ENCODE measurements at regions not wholly inside any gene's neighbourhood (a gene's known extent, or its start where the extent isn't known, plus 50 kb on each side); places are given as distances from the start of the nearest gene placed in this dataset.

DNA sequence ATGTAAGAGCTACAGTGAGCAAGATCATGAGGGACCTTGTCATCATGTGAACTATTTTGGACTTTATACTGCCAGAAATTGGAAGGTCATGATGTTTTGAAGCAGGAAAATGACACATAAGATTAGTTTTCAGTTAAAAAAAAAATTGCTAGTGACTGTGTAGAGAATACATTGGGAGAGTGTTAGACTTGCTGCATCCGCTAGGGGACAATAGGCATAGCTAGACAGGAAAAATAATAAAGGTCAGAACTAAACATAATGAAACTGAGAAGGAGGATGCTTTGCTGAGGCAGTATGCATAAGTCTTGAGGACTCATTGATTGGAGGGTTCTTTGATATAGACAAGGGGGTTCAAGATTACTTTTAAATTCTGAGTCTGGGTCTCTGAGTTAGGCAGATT is 275.8 kb upstream of the KCNH8 start:
- POLR2A ChIA-PET: no interaction called here
- no peak for DNase-seq (ENCODE audit: extremely low spot score)
- CTCF ChIA-PET: interaction anchor here (1.2 to 1.4 kb wide), 2 partner anchors 15 to 25 kb away, joined by 3 to 4 read pairs; no protein-coding TSS in a partner anchor
- TF ChIP-seq, protein P1, sequence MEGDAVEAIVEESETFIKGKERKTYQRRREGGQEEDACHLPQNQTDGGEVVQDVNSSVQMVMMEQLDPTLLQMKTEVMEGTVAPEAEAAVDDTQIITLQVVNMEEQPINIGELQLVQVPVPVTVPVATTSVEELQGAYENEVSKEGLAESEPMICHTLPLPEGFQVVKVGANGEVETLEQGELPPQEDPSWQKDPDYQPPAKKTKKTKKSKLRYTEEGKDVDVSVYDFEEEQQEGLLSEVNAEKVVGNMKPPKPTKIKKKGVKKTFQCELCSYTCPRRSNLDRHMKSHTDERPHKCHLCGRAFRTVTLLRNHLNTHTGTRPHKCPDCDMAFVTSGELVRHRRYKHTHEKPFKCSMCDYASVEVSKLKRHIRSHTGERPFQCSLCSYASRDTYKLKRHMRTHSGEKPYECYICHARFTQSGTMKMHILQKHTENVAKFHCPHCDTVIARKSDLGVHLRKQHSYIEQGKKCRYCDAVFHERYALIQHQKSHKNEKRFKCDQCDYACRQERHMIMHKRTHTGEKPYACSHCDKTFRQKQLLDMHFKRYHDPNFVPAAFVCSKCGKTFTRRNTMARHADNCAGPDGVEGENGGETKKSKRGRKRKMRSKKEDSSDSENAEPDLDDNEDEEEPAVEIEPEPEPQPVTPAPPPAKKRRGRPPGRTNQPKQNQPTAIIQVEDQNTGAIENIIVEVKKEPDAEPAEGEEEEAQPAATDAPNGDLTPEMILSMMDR (IDR thresholded peaks at IDR 0.05; ENCODE audit: control extremely low read depth, extremely low read depth, low read depth, missing control alignments): no peak

DNA sequence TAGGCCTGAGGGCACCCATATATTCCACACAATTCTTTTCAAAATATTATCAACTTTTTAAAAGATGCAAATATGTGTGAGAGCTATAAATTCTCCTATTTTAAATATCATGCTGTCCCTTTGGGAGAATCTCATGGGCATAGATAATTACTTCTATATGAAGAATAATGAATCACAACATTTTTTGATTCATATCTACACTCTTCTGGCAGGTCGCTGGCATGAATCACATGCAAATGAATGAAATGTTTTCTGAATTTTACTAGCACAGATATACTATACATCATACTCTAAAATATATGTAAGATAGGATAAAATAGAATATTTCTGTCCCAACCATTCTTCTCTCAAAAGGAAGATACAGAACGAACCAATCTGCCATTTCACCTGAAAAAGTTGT is 277.7 kb upstream of the KCNH8 start:
- TF ChIP-seq, protein P1 (IDR thresholded peaks at IDR 0.05; ENCODE audit: control extremely low read depth, extremely low read depth, low read depth, missing control alignments): no peak
- POLR2A ChIA-PET: no interaction called here
- no peak for DNase-seq (ENCODE audit: extremely low spot score)
- CTCF ChIA-PET: interaction anchor here (1.4 to 1.9 kb wide), 2 partner anchors 10 to 13 kb away, joined by 4 read pairs; no protein-coding TSS in a partner anchor

DNA sequence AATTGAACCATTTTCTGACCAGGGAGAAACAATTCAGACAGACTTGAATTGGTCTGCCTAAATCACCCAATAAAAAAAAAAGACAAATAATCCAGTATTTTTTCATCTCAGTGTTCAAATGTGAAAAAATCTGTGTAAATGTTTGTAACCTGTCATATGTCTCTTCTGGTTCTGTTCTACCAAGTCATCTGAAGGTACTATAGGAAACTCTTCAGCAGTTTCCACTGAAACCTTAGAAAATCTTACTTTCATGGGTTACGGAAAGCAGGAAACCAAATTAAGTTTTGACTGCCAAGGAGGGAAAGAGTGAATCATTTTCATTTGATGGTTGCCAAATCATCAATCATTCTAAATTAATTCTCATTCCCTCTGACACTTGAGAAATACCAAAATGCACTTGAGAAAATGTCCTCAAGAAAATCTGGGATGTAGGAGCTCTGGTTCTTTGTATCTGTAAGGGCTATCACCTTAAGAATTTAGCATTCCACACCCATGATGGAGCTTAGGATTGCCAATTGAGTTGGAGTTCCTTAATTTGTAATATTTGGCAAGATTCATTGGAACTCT is 278.2 kb upstream of the KCNH8 start:
- CTCF ChIA-PET: interaction anchor here (1.4 to 1.9 kb wide), 2 partner anchors 11 to 12 kb away, joined by 4 read pairs; no protein-coding TSS in a partner anchor
- TF ChIP-seq, protein P1 (IDR thresholded peaks at IDR 0.05; ENCODE audit: control extremely low read depth, extremely low read depth, low read depth, missing control alignments): no peak
- POLR2A ChIA-PET: no interaction called here
- no peak for DNase-seq (ENCODE audit: extremely low spot score)

DNA sequence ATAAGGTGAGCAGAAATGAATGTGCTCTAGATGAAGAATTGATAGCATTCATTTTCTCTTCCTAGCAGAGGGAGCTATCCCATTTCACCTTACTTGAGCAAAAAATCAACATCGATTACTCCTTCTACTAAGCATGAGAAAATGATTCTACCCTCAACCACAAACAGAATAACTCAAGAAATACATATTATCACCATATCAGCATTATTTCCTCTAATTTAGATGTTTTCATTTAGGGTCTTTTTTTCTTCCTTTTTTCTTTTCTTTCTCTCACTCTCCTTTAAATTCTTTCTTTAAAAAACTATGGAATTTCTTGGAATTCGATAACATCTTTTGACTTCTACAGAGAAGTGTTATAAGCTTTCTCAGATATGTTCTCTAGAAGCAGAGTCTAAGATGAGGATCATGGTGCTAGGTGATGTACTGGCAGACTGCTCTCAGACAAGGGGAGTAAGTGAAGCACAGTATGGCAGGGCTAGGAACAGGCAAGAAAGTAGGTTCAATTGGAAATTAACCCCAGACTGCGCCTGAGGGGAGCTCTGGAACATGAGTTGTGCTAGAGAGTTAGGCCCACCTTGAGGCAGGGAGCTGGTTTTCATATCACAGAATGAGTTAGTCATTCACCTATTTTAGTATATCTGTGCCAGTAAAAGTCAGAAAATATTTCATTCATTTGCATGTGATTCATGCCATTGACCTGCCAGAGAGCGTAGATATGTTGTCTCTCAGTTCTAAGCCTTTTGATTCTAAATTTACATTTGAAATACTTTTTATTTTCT is 279.2 kb upstream of the KCNH8 start:
- ChIA-PET POLR2A (no interaction called here), CTCF (interaction anchor here (1.4 to 1.9 kb wide), 2 partner anchors 11 to 12 kb away, joined by 4 read pairs; no protein-coding TSS in a partner anchor)
- TF ChIP-seq, protein P1 (IDR thresholded peaks at IDR 0.05; ENCODE audit: control extremely low read depth, extremely low read depth, low read depth, missing control alignments): no peak
- DNase-seq (ENCODE audit: extremely low spot score): no peak

DNA sequence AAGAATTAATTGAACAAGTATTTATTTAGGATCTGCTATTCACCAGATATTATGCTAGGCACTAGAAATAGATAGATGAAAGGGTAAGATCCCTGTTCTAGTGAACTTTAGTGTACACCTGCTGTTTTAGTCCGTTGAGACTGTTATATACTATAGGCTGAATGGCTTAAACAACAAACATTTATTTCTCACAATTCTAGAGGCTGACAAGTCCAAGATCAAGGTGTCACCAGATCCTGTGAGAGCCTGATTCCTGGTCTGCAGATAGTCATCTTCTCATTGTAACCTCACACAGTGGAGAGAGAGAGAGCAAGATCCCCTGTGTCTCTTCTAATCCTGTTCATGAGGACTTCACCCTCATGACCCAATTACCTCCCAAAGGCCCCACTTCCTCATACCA is 281.4 kb upstream of the KCNH8 start:
- ChIA-PET POLR2A (no interaction called here), CTCF (no interaction called here)
- DNase-seq (ENCODE audit: extremely low spot score): no peak
- TF ChIP-seq, protein P1 (IDR thresholded peaks at IDR 0.05; ENCODE audit: control extremely low read depth, extremely low read depth, low read depth, missing control alignments): no peak

DNA sequence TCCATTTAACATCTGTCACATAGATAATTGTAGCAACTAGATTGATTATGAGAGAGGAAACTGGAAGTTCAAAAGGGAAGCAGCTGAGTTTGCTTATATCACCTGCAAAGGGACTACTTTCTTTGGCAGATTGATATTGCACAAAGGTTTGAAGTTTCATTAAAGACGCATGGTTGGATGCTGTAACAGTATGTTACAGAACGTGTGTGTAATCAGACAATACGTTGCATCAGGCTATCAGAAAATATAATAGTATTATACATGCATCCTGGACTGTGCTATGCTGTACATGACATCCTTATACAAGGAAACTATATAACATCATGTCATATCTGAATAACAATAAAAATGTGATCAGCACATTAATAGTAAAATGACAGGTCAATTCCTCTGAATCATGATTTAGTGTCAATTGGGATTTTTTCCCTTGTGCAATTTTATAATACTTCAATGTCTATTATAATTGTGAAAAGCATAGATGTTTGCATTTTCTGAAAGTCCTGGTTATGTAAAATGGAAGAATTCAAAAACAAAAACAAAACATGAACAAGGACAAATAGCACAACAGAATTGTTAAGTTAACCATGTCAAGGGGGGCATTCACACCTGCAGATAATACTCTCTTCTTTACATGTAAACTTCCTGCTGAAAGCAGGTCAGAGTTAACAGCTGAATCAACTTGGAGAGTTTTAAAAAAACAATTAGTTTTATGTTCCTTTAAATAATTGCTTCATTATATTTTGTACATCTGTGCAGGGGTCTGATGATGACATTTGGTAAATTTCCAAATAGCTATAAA is 283.2 kb upstream of the KCNH8 start:
- ChIA-PET POLR2A (no interaction called here), CTCF (no interaction called here)
- TF ChIP-seq, protein P1 (IDR thresholded peaks at IDR 0.05; ENCODE audit: control extremely low read depth, extremely low read depth, low read depth, missing control alignments): no peak
- DNase-seq (ENCODE audit: extremely low spot score): no peak

All from GM10248 (cell line).